KMS-11 (cell line): ENCODE measurements at regions not wholly inside any gene's neighbourhood (a gene's known extent, or its start where the extent isn't known, plus 50 kb on each side); places are given as distances from the start of the nearest gene placed in this dataset.

Experiments
- H2AFZ ChIP-seq: fragments of 200-600 bp; sonication (generic); 2 replicates; pipeline ENCODE4 v1.6.1; 2016; ENCODE audit warnings: antibody characterized with exemption, mixed run types, low read depth
- H3K27ac ChIP-seq: fragments of 200-600 bp; sonication (generic); 2 replicates; pipeline ENCODE4 v1.6.1; 2016; ENCODE audit warnings: mild to moderate bottlenecking, mixed run types
- H3K27me3 ChIP-seq: fragments of 200-600 bp; sonication (generic); 2 replicates; pipeline ENCODE4 v1.6.1; 2017; ENCODE audit warnings: mild to moderate bottlenecking, low read depth, mixed run types, moderate library complexity; ENCODE audit not compliant: insufficient read depth
- H3K36me3 ChIP-seq: fragments of 200-600 bp; sonication (generic); 2 replicates; pipeline ENCODE4 v1.6.1; 2017; ENCODE audit warnings: mild to moderate bottlenecking, mixed run types; ENCODE audit not compliant: insufficient read depth
- H3K4me1 ChIP-seq: fragments of 200-600 bp; sonication (generic); 2 replicates; pipeline ENCODE4 v1.6.1; 2016; ENCODE audit warnings: mild to moderate bottlenecking, low read depth, mixed run types; ENCODE audit not compliant: poor library complexity, severe bottlenecking
- H3K4me2 ChIP-seq: fragments of 200-600 bp; sonication (generic); 2 replicates; pipeline ENCODE4 v1.7.0; 2016; ENCODE audit warnings: mild to moderate bottlenecking, mixed run types
- H3K4me3 ChIP-seq: fragments of 200-600 bp; sonication (generic); IDR thresholded peaks from 2 replicates; pipeline ENCODE4 v1.6.1; 2017; ENCODE audit warnings: low read depth, low read length, mixed read lengths; ENCODE audit not compliant: insufficient read depth
- H3K79me2 ChIP-seq: fragments of 200-600 bp; sonication (generic); 2 replicates; pipeline ENCODE4 v1.6.1; 2016; ENCODE audit warnings: low read depth, mixed run types; ENCODE audit not compliant: insufficient read depth
- H3K9ac ChIP-seq: fragments of 200-600 bp; sonication (generic); 2 replicates; pipeline ENCODE4 v1.6.1; 2016; ENCODE audit warnings: mild to moderate bottlenecking, mixed run types
- H4K20me1 ChIP-seq: fragments of 200-600 bp; sonication (generic); 2 replicates; pipeline ENCODE4 v1.6.1; 2016; ENCODE audit warnings: mild to moderate bottlenecking, mixed run types; ENCODE audit not compliant: insufficient read depth
- CTCF ChIP-seq: fragments of 200-600 bp; sonication (generic); conservative IDR thresholded peaks from 2 replicates; pipeline ENCODE4 v1.6.1; 2017; ENCODE audit warnings: low read depth, mild to moderate bottlenecking, antibody characterized with exemption, low read length, moderate library complexity, mixed read lengths

GRCh38 chr2:84276590-84277255, 182.4 kb downstream of the SUCLG1 start:
- no peaks in the 10 kb centered on the region for H3K27me3 ChIP-seq
- no peak overlapping the region for H3K4me3 ChIP-seq
- H3K27ac ChIP-seq = no peak overlapping the region
- no peak overlapping the region for H3K4me2 ChIP-seq
- H4K20me1 ChIP-seq = no peaks in the 10 kb centered on the region
- no peak for TF ChIP-seq CTCF
- H3K9ac ChIP-seq = no peak overlapping the region
- no peaks in the 10 kb centered on the region for H3K4me1 ChIP-seq
- no peak overlapping the region for H2AFZ ChIP-seq
- H3K36me3 ChIP-seq = no peaks in the 10 kb centered on the region
- no peaks in the 10 kb centered on the region for H3K79me2 ChIP-seq

GRCh38 chr2:84273406-84273805, 185.7 kb downstream of the SUCLG1 start:
- H3K9ac ChIP-seq = no peak overlapping the region
- no peak overlapping the region for H2AFZ ChIP-seq
- H3K27ac ChIP-seq = no peak overlapping the region
- TF ChIP-seq CTCF = no peak
- H3K27me3 ChIP-seq = no peaks in the 10 kb centered on the region
- no peak overlapping the region for H3K4me2 ChIP-seq
- no peaks in the 10 kb centered on the region for H3K4me1 ChIP-seq
- H3K36me3 ChIP-seq = no peaks in the 10 kb centered on the region
- no peaks in the 10 kb centered on the region for H4K20me1 ChIP-seq
- no peak overlapping the region for H3K4me3 ChIP-seq
- H3K79me2 ChIP-seq = no peaks in the 10 kb centered on the region

GRCh38 chr2:84271977-84272376, 187.1 kb downstream of the SUCLG1 start:
- H3K4me3 ChIP-seq = no peak overlapping the region
- TF ChIP-seq CTCF = no peak

GRCh38 chr2:84257831-84258230, 201.2 kb downstream of the SUCLG1 start:
- H3K9ac ChIP-seq = no peak overlapping the region
- no peak overlapping the region for H3K4me3 ChIP-seq
- 0 out of 2 replicates have a peak, but pooled peaks have one; percentile 21 for TF ChIP-seq CTCF
- no peaks in the 10 kb centered on the region for H3K27me3 ChIP-seq
- H3K27ac ChIP-seq = no peak overlapping the region
- no peaks in the 10 kb centered on the region for H3K79me2 ChIP-seq
- H3K36me3 ChIP-seq = no peaks in the 10 kb centered on the region
- H3K4me2 ChIP-seq = 0 out of 2 replicates have a peak overlapping the region, but pooled peaks have one; percentile 3
- peaks cover 4% of the 10 kb centered on the region for H3K4me1 ChIP-seq
- no peaks in the 10 kb centered on the region for H4K20me1 ChIP-seq
- peak overlapping the region; percentile 27; the same call in 1 of the 2 replicates for H2AFZ ChIP-seq

More at GRCh38 chr2:84271977-84272376, 187.1 kb downstream of the SUCLG1 start:
- H3K36me3 ChIP-seq = no peaks in the 10 kb centered on the region
- no peaks in the 10 kb centered on the region for H3K4me1 ChIP-seq
- H3K9ac ChIP-seq = no peak overlapping the region
- H3K4me2 ChIP-seq = no peak overlapping the region
- H2AFZ ChIP-seq = no peak overlapping the region
- H3K27me3 ChIP-seq = no peaks in the 10 kb centered on the region
- no peaks in the 10 kb centered on the region for H4K20me1 ChIP-seq
- H3K27ac ChIP-seq = no peak overlapping the region
- H3K79me2 ChIP-seq = no peaks in the 10 kb centered on the region
